ENCODE measurements at regions not wholly inside any gene's neighbourhood (a gene's known extent, or its start where the extent isn't known, plus 50 kb on each side); places are given as distances from the start of the nearest gene placed in this dataset.
"Not testable (repeated sequence)": the region's sequence is repeated elsewhere in the genome, so short reads cannot be mapped to it uniquely, and the experiment has no call there.

GRCh38 chr4:188403272-188403671 lies 264.0 kb downstream of the TRIML1 start:
- POLR2A ChIA-PET, result no interaction called here
- Histone ChIP-seq H3K4me2 (ENCODE audit: low read length) (no peak overlapping the region), H3K9ac (ENCODE audit: low read length) (no peak overlapping the region), H3K9me2 (ENCODE audit: insufficient read depth) (no peaks in the 10 kb centered on the region), H4K20me1 (ENCODE audit: insufficient read depth) (no peaks in the 10 kb centered on the region), H3K27ac (ENCODE audit: low read depth, low read length) (no peak overlapping the region), H2AFZ (ENCODE audit: low read depth, low read length, poor library complexity, severe bottlenecking) (no peak overlapping the region), H3K4me1 (ENCODE audit: control insufficient read depth in 1 of 2, insufficient read depth in 2 of 2, low read length in 2 of 2) (peaks cover 0 to 14% of the 10 kb centered on the region in 2 experiments; a peak in 2 of 4 replicates), H3K79me2 (ENCODE audit: insufficient read depth, low read length) (no peaks in the 10 kb centered on the region), H3K27me3 (ENCODE audit: insufficient read depth, low read length) (no peaks in the 10 kb centered on the region), H3K4me3 (replicated peaks in 1 of 2; ENCODE audit: low read depth in 1 of 2, low read length in 2 of 2) (no peak overlapping the region), H3K9me3 (ENCODE audit: control insufficient read depth in 1 of 2, insufficient read depth in 1 of 2, low read depth in 1 of 2, low read length in 2 of 2) (no peaks in the 10 kb centered on the region), H3K36me3 (ENCODE audit: control insufficient read depth in 1 of 2, insufficient read depth in 2 of 2, low read length in 2 of 2) (no peaks in the 10 kb centered on the region)
- ATAC-seq (peak; percentile 88), DNase-seq (ENCODE audit: low read depth, low spot score) (no peak)
- RAD21 ChIA-PET (ENCODE audit: low non-redundant PET in 1 of 2, low total read pairs in 2 of 2, uncharacterized antibody in 2 of 2, unreplicated experiment in 2 of 2), result no interaction called here
- BruUV-seq (replicated peaks), result no TSS peak
- intact Hi-C loops (cut with micrococcal nuclease), result loop anchor here (10.0 kb wide), 1 partner anchor 802 kb away; no protein-coding TSS in a partner anchor
- CTCF ChIA-PET, result no interaction called here
- TF ChIP-seq JUND (IDR thresholded peaks at IDR 0.05) (no peak), CEBPB (IDR thresholded peaks at IDR 0.05; ENCODE audit: low read depth) (no peak), SIN3A (IDR thresholded peaks at IDR 0.05; ENCODE audit: low read depth) (no peak), RAD21 (IDR thresholded peaks at IDR 0.05; ENCODE audit: low read depth) (peak; percentile 10; the same call in 1 of the 2 replicates), ZFX (IDR thresholded peaks at IDR 0.05) (no peak)
- TF ChIP-seq, protein P1, sequence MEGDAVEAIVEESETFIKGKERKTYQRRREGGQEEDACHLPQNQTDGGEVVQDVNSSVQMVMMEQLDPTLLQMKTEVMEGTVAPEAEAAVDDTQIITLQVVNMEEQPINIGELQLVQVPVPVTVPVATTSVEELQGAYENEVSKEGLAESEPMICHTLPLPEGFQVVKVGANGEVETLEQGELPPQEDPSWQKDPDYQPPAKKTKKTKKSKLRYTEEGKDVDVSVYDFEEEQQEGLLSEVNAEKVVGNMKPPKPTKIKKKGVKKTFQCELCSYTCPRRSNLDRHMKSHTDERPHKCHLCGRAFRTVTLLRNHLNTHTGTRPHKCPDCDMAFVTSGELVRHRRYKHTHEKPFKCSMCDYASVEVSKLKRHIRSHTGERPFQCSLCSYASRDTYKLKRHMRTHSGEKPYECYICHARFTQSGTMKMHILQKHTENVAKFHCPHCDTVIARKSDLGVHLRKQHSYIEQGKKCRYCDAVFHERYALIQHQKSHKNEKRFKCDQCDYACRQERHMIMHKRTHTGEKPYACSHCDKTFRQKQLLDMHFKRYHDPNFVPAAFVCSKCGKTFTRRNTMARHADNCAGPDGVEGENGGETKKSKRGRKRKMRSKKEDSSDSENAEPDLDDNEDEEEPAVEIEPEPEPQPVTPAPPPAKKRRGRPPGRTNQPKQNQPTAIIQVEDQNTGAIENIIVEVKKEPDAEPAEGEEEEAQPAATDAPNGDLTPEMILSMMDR (IDR thresholded peaks at IDR 0.05 in 2 of 3, conservative IDR thresholded peaks at IDR 0.05 in 1 of 3; ENCODE audit: borderline replicate concordance in 1 of 3, insufficient read depth in 1 of 3, low read depth in 2 of 3, low read length in 2 of 3), result peak in 2 of 3 experiments; percentile 38 to 39; a peak in 4 of 6 replicates

- peaks cover 0 to 14% of the 10 kb centered on the region in 2 experiments; a peak in 2 of 4 replicates for H3K4me1 ChIP-seq (ENCODE audit: control insufficient read depth in 1 of 2, insufficient read depth in 2 of 2, low read length in 2 of 2)
- H4K20me1 ChIP-seq (ENCODE audit: insufficient read depth); H3K4me3 ChIP-seq (replicated peaks in 1 of 2; ENCODE audit: low read depth in 1 of 2, low read length in 2 of 2); BruUV-seq (replicated peaks); H3K36me3 ChIP-seq (ENCODE audit: control insufficient read depth in 1 of 2, insufficient read depth in 2 of 2, low read length in 2 of 2); H3K9me2 ChIP-seq (ENCODE audit: insufficient read depth); H3K9me3 ChIP-seq (ENCODE audit: control insufficient read depth in 1 of 2, insufficient read depth in 1 of 2, low read depth in 1 of 2, low read length in 2 of 2); H3K79me2 ChIP-seq (ENCODE audit: insufficient read depth, low read length); H3K27me3 ChIP-seq (ENCODE audit: insufficient read depth, low read length); H3K27ac ChIP-seq (ENCODE audit: low read depth, low read length); RAD21 ChIA-PET (ENCODE audit: low non-redundant PET in 1 of 2, low total read pairs in 2 of 2, uncharacterized antibody in 2 of 2, unreplicated experiment in 2 of 2); ATAC-seq; H2AFZ ChIP-seq (ENCODE audit: low read depth, low read length, poor library complexity, severe bottlenecking); H3K9ac ChIP-seq (ENCODE audit: low read length); CTCF ChIA-PET; POLR2A ChIA-PET: not testable (repeated sequence)
- TF ChIP-seq EGR1 (IDR thresholded peaks at IDR 0.05; ENCODE audit: low read depth), result peak; percentile 95
- peak; percentile 39; the same call in 1 of the 2 replicates for TF ChIP-seq JUND (IDR thresholded peaks at IDR 0.05)
- peak; percentile 36 for TF ChIP-seq SP1 (IDR thresholded peaks at IDR 0.05; ENCODE audit: low read depth)
- TF ChIP-seq FOSL1 (IDR thresholded peaks at IDR 0.05; ENCODE audit: low read depth), result peak; percentile 62
- peak; percentile 48 for DNase-seq (ENCODE audit: low read depth, low spot score)
- intact Hi-C loops (cut with micrococcal nuclease), result loop anchor here (10.0 kb wide), 1 partner anchor 800 kb away; no protein-coding TSS in a partner anchor
- peak overlapping the region; percentile 12 for H3K4me2 ChIP-seq (ENCODE audit: low read length)
Observed at GRCh38 chr4:188405071-188405835, 266.0 kb downstream of the TRIML1 start.
